H9 (cell line): ENCODE measurements at regions not wholly inside any gene's neighbourhood (a gene's known extent, or its start where the extent isn't known, plus 50 kb on each side); places are given as distances from the start of the nearest gene placed in this dataset.

ENCODE experiments used
- DNase-seq: peaks from one replicate; pipeline ENCODE4 v3.0.0-alpha.2; 2017
- H2AFZ ChIP-seq: one replicate; pipeline ENCODE4 v1.6.1; 2013; ENCODE audit warnings: mild to moderate bottlenecking, low read length, control low read depth, moderate library complexity
- H2AK5ac ChIP-seq: 2 replicates; pipeline ENCODE4 v1.6.1; 2013; ENCODE audit warnings: low read length, control low read depth, mixed read lengths; ENCODE audit not compliant: insufficient read length
- H2BK120ac ChIP-seq: one replicate; pipeline ENCODE4 v1.6.1; 2013; ENCODE audit warnings: low read depth, mild to moderate bottlenecking, low read length, control low read depth, inconsistent platforms; ENCODE audit not compliant: poor library complexity, severe bottlenecking
- H2BK12ac ChIP-seq: 2 replicates; pipeline ENCODE4 v1.6.1; 2013; ENCODE audit warnings: low read length, control low read depth, mixed read lengths, low read depth; ENCODE audit not compliant: insufficient read length
- H2BK15ac ChIP-seq: 2 replicates; pipeline ENCODE4 v1.6.1; 2013; ENCODE audit warnings: low read depth, low read length, control low read depth
- H2BK20ac ChIP-seq: one replicate; pipeline ENCODE4 v1.6.1; 2013; ENCODE audit warnings: low read depth, mild to moderate bottlenecking, low read length, control low read depth, inconsistent platforms; ENCODE audit not compliant: poor library complexity, severe bottlenecking
- H2BK5ac ChIP-seq: 2 replicates; pipeline ENCODE4 v1.6.1; 2013; ENCODE audit warnings: low read length, control low read depth, mixed read lengths; ENCODE audit not compliant: insufficient read length
- H3K14ac ChIP-seq: 2 replicates; pipeline ENCODE4 v1.6.1; 2013; ENCODE audit warnings: low read length, control low read depth; ENCODE audit not compliant: insufficient read depth
- H3K18ac ChIP-seq: 2 replicates; pipeline ENCODE4 v1.6.1; 2013; ENCODE audit warnings: low read depth, mild to moderate bottlenecking, mixed read lengths, low read length, control low read depth; ENCODE audit not compliant: insufficient read length
- H3K23ac ChIP-seq: 2 replicates; pipeline ENCODE4 v1.6.1; 2013; ENCODE audit warnings: low read length, control low read depth, mixed read lengths, low read depth; ENCODE audit not compliant: insufficient read length
- H3K23me2 ChIP-seq: 2 replicates; pipeline ENCODE4 v1.6.1; 2013; ENCODE audit warnings: low read depth, mild to moderate bottlenecking, mixed read lengths, low read length, control low read depth; ENCODE audit not compliant: insufficient read length, poor library complexity, severe bottlenecking
- H3K27ac ChIP-seq: 2 replicates; pipeline ENCODE4 v1.5.1; 2013; ENCODE audit warnings: low read length, control low read depth, mixed read lengths, low read depth; ENCODE audit not compliant: insufficient read length
- H3K27me3 ChIP-seq: 2 replicates; pipeline ENCODE4 v1.6.1; 2013; ENCODE audit warnings: low read length, control low read depth, inconsistent platforms; ENCODE audit not compliant: insufficient read depth
- H3K4ac ChIP-seq: 2 replicates; pipeline ENCODE4 v1.6.1; 2013; ENCODE audit warnings: low read depth, mild to moderate bottlenecking, control low read depth, inconsistent platforms, low read length, moderate library complexity
- H3K4me1 ChIP-seq: 2 replicates; pipeline ENCODE4 v1.6.1; 2013; ENCODE audit warnings: low read length, control low read depth, inconsistent platforms; ENCODE audit not compliant: insufficient read depth
- H3K4me2 ChIP-seq: 2 replicates; pipeline ENCODE4 v1.6.1; 2013; ENCODE audit warnings: low read length, control low read depth, mixed read lengths; ENCODE audit not compliant: insufficient read length, insufficient read depth
- H3K56ac ChIP-seq: 2 replicates; pipeline ENCODE4 v1.6.1; 2013; ENCODE audit warnings: low read depth, mild to moderate bottlenecking, mixed read lengths, low read length, control low read depth; ENCODE audit not compliant: insufficient read length
- H3K79me1 ChIP-seq: 2 replicates; pipeline ENCODE4 v1.6.1; 2013; ENCODE audit warnings: low read depth, mild to moderate bottlenecking, moderate library complexity, low read length, control low read depth, inconsistent platforms; ENCODE audit not compliant: insufficient read depth, poor library complexity, severe bottlenecking
- H3K79me2 ChIP-seq: 2 replicates; pipeline ENCODE4 v1.6.1; 2013; ENCODE audit warnings: low read length, control low read depth, inconsistent platforms; ENCODE audit not compliant: insufficient read depth
- H3K9ac ChIP-seq: 2 replicates; pipeline ENCODE4 v1.6.1; 2013; ENCODE audit warnings: low read length, control low read depth, mixed read lengths; ENCODE audit not compliant: insufficient read length; ENCODE audit errors: extremely low read depth
- H3K9me3 ChIP-seq: one replicate; pipeline ENCODE4 v1.6.1; 2013; ENCODE audit warnings: low read depth, low read length, inconsistent platforms; ENCODE audit not compliant: control insufficient read depth
- H3T11ph ChIP-seq: one replicate; pipeline ENCODE4 v1.6.1; 2013; ENCODE audit warnings: mild to moderate bottlenecking, low read length, control low read depth, inconsistent platforms
- H4K20me1 ChIP-seq: one replicate; pipeline ENCODE4 v1.6.1; 2013; ENCODE audit not compliant: control insufficient read depth, insufficient read length, insufficient read depth
- H4K5ac ChIP-seq: 2 replicates; pipeline ENCODE4 v1.6.1; 2013; ENCODE audit warnings: low read depth, mild to moderate bottlenecking, mixed read lengths, low read length, control low read depth; ENCODE audit not compliant: insufficient read length
- H4K8ac ChIP-seq: replicated peaks from 2 replicates; pipeline ENCODE4 v1.6.1; 2013; ENCODE audit warnings: low read length, control low read depth, mixed read lengths, low read depth; ENCODE audit not compliant: insufficient read length
- H4K91ac ChIP-seq: 2 replicates; pipeline ENCODE4 v1.6.1; 2013; ENCODE audit warnings: low read depth, mild to moderate bottlenecking, moderate library complexity, mixed read lengths, low read length, control low read depth; ENCODE audit not compliant: insufficient read length
- H3K27ac Mint-ChIP-seq, 3 experiments: 2 replicates in 2 of 3; 3 replicates in 1 of 3; pipeline ENCODE4 v1.8.0; 2020 to 2021; ENCODE audit warnings: mixed read lengths in 3 of 3, mild to moderate bottlenecking in 1 of 3, moderate library complexity in 1 of 3
- H3K27me3 Mint-ChIP-seq: 2 replicates; pipeline ENCODE4 v1.8.0; 2021; ENCODE audit warnings: low read depth, mild to moderate bottlenecking, moderate library complexity, mixed read lengths
- H3K36me3 Mint-ChIP-seq, 3 experiments: 2 replicates in 2 of 3; 3 replicates in 1 of 3; pipeline ENCODE4 v1.8.0; 2020 to 2021; ENCODE audit warnings: low read depth in 3 of 3, mixed read lengths in 3 of 3; ENCODE audit not compliant: insufficient read depth in 1 of 3
- H3K4me1 Mint-ChIP-seq, 2 experiments: 2 replicates each; pipeline ENCODE4 v1.8.0; 2020; ENCODE audit warnings: mixed read lengths in 2 of 2
- H3K4me3 Mint-ChIP-seq, 2 experiments: 2 replicates in 1 of 2; 3 replicates in 1 of 2; pipeline ENCODE4 v1.8.0; 2020 to 2021; ENCODE audit warnings: mild to moderate bottlenecking in 2 of 2, mixed read lengths in 2 of 2, moderate library complexity in 1 of 2
- H3K9me3 Mint-ChIP-seq, 2 experiments: 2 replicates in 1 of 2; 3 replicates in 1 of 2; pipeline ENCODE4 v1.8.0; 2020; ENCODE audit warnings: mild to moderate bottlenecking in 2 of 2, mixed read lengths in 2 of 2, moderate library complexity in 1 of 2
- CTCF ChIP-seq: fragments of 200-600 bp; sonication (generic); conservative IDR thresholded peaks from 3 replicates; pipeline ENCODE4 v1.8.0; 2021; ENCODE audit warnings: antibody characterized with exemption, mild to moderate bottlenecking
- WGBS: extraction: QIAGEN DNeasy Blood & Tissue Kit; methylation state at CpG from one replicate; pipeline ENCODE4 v1.1.7; 2013; ENCODE audit warnings: missing lambda C conversion rate, low lambda C conversion rate, mixed read lengths; ENCODE audit not compliant: insufficient read length; ENCODE audit errors: extremely low coverage; 5-methylcytosine and 5-hydroxymethylcytosine counted together

DNA sequence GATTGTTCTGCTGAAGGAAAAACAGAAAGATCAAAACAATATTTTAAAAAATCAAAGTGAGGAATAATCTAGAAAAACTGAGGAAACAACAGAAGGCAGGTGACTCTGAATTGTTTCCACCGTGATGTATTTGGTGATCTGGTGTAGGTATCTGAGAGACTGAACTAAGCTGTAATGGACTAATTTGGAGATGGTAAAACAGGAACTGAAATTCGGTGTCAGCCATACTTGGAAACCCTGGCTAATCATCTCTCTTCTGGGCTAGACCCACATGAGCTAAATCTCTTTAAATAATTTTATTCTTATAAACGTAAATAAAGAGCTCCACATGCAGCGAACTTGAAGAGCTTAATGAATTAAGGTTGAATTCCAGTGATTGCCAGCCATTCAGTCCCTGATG, 1226.1 kb downstream of the NCAM2 start:
- no peaks in the 10 kb centered on the region for H3K27me3 ChIP-seq
- no peaks in the 10 kb centered on the region for H4K20me1 ChIP-seq

More for the DNA sequence above, 1226.1 kb downstream of the NCAM2 start:
- Histone ChIP-seq H3K56ac (no peak overlapping the region), H3K79me2 (no peaks in the 10 kb centered on the region), H3K4ac (no peak overlapping the region), H2BK12ac (no peak overlapping the region), H2BK5ac (no peak overlapping the region), H2BK15ac (no peak overlapping the region), H3K27ac (no peak overlapping the region), H4K8ac (no peak overlapping the region), H3T11ph (no peak overlapping the region), H2AK5ac (no peak overlapping the region), H3K14ac (no peak overlapping the region), H4K91ac (no peak overlapping the region), H3K9ac (no peak overlapping the region), H3K9me3 (no peaks in the 10 kb centered on the region), H3K4me1 (no peaks in the 10 kb centered on the region), H3K23ac (no peak overlapping the region), H3K4me2 (no peak overlapping the region), H3K23me2 (no peaks in the 10 kb centered on the region), H2BK20ac (no peak overlapping the region), H3K18ac (no peak overlapping the region), H3K79me1 (no peaks in the 10 kb centered on the region), H4K5ac (no peak overlapping the region), H2AFZ (no peak overlapping the region), H2BK120ac (no peak overlapping the region)
- whole genome bisulfite sequencing: no CpG with 5 or more reads among the region's 4 CpGs
- Mint-ChIP-seq H3K27me3 (no peaks in the 10 kb centered on the region), H3K36me3 (no peaks in the 10 kb centered on the region; a peak in 1 of 7 replicates), H3K27ac (no peak overlapping the region), H3K4me3 (no peak overlapping the region), H3K9me3 (no peaks in the 10 kb centered on the region), H3K4me1 (no peaks in the 10 kb centered on the region; a peak in 1 of 4 replicates)
- no peak for TF ChIP-seq CTCF
- DNase-seq: no peak
